G401.6 (cell line): ENCODE measurements at regions not wholly inside any gene's neighbourhood (a gene's known extent, or its start where the extent isn't known, plus 50 kb on each side); places are given as distances from the start of the nearest gene placed in this dataset.
"Not testable (repeated sequence)": the region's sequence is repeated elsewhere in the genome, so short reads cannot be mapped to it uniquely, and the experiment has no call there.

Experiments
- FAIRE-seq: peaks from 2 replicates; lab custom pipeline; 2012; peaks lifted over from hg19 to GRCh38; lab: Jason Lieb, UNC

DNA sequence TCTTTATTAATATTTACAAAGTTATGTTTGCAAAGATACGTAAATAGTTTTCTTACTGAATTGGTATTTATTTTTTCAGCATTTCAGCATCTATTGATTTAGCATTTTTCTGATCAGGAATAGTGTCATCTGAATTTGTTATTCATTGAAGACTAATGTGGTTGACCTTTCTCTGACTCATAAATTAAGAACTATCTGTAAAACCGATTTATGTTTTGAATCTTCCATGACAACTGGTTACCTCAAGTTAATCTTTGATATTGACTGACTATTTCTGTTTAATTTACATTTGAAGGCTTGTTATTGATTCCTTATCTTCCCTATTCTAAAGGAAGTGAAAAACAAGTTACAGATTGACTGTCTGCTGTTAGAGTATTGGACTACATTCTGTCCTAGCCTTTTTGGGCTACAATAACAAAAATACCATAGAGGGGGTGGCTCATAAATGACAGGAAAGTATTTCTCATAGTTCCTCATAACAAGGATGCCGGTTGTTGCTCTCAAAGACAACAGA is 1131.4 kb downstream of the PLA2G4A start:
- FAIRE-seq: no peak

DNA sequence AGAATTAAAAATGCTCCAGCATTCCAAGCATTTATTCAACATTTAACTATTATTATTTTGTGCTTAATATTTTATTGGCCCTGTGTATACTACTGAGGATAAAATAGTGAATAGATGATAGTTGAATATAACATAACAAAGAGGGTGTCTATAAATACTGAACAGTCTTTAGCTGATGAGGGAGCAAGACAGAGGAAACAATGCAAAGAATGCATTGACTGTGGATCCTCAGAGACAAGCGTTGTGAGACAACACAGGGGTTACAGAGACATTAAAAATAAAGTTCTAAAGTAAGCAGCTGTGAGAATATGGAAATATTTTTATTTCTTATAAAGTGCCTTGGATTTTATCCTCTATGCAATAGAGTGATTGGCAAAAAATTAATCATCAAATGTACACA is 1133.1 kb downstream of the PLA2G4A start:
- no peak for FAIRE-seq

DNA sequence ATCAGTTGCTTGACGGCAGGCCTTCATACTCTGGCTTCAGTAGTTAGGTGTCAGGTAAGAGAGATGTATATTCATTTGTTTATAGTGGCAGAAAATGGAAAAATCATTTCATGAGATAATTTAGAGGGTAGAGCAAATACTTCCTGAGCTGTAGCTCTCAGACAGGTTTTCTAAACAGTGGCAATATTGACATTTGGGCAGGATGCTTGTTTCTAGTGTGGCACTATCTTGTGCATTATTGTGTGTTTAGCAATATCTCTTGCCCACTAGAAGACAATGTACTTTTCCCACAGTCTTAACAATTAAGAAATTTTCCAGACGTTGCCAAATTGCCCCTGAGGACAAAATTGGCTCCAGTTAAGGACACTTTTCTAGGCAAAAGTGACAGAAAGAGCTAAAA is 1143.1 kb downstream of the PLA2G4A start:
- no peak for FAIRE-seq

DNA sequence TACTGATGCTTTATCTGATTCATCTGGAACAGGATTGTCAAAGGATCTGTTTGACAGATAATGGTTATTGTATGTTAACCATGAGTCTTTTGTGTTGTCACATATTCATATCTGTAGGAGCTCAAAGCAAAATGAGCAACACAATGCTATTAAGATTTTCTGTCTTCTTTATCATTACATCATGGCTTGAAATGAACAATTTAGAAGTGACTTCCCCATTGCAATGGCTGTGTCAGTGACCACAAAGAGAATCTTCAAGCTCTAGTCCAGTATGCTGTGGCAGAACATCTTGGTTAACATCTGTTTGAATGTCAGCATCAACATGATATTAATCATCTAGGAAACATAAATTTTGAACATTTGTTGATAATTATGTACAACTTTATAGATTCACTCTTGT is 1148.5 kb downstream of the PLA2G4A start:
- FAIRE-seq: no peak

DNA sequence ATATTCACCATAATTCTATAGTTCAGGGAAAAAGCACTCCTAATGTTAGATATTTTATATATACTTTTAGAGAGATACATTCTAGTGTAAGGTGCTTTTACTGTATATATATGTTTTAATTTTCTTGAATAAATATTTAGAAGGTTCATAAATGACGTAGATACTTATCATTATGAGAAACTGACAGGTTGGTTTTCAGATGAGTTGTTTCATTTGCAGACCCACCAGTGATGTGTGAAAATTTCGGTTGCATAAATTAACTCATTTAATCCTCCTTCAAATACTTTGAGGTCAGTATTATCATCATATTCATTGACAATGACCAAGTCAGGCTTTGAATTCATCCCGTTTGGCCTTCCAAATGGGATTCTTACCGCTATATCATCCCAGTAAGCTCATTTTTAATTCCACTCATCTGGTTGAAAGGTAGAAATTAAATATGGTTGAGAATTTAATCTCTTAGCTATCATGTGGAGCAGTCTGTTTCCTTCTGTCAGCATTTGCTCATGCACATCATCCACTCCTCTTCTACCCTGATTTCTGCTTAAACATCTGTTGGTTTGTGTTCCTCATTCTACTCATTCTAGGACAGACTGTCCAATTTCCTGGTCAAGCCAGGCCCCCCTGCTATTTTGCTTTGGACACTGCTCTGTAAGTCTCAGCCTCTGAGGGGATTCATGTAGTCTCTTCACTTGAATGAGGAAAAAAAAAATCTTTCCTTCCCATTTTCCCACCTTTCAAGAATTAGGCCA is 1156.6 kb downstream of the PLA2G4A start:
- FAIRE-seq: no peak

DNA sequence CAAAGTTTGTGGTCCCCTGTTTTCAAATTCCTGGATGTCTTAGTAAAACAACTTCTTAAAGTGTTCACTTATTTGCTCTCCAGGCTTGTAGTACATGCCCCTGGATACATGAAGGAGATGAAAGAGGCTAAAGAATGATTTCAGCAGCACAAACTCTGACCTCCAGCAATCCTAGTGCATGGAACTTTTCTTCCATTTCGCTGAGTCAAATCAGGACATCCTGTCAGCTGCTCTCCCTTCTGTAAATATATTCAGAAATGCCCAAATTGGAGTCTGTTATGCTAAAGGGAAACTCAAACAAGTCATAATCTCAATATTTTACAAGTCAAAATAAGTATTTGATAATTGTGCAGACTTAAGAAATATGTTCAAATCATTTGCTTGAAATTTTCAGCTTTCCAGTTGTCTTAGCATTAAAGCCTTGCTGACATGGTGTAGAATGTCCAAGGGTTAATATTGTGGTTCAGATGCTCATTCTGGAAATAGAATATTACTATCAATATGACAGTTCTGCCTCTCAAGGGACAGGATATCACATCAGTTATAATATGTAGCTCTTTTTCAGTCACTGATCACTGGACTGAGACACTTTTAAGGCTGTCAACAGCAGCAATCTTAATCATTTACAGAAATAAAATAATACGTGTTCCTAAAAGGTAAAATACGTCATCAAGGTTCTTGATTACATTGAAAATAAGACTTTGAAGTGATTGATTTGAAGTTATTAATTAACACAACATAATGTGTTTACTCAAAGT is 1157.3 kb downstream of the PLA2G4A start:
- FAIRE-seq: no peak

DNA sequence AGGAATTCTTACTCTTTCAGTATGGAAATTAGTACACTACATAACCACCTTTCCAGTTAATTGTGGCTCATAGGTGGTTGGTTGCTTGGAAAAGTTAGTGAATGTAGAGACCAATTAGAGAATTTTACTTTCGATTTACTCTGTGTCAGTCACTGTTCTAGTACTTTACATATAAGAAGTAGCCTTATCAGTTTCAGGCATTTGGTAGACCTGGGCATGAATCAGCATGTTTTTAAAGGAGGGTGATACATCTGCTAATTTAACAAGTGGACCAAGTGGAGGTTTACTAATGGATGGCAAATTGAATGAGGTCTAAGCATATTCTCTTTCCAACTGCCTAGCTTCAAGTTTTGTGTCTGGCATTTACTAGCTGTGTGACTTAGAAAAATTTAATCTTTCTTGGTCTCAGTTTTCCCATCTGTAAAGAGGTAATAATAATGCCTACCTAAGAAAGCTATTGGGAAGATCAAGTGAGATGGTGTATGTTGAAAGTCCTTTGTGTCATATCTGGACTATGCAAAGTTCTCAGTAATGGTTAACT is 1158.6 kb downstream of the PLA2G4A start:
- FAIRE-seq: no peak

DNA sequence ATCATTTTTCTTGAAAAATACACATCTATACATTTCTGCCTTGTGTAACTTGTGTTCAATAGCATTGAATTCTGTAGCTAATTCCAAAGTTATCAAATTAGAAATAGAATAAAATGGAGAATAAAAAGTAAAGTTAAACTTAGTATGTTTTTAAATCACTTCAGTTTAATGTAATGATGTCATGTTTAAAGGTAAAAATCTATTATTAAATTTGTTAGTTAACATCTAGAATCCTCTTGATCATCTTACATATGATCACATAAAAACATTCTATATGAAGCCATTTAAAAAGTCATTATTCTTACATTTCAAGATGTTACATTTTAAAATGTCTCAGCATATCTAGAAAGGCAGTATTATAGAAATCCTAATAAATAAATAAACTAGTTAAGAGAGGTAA is 1163.2 kb downstream of the PLA2G4A start:
- peak; percentile 37 for FAIRE-seq

DNA sequence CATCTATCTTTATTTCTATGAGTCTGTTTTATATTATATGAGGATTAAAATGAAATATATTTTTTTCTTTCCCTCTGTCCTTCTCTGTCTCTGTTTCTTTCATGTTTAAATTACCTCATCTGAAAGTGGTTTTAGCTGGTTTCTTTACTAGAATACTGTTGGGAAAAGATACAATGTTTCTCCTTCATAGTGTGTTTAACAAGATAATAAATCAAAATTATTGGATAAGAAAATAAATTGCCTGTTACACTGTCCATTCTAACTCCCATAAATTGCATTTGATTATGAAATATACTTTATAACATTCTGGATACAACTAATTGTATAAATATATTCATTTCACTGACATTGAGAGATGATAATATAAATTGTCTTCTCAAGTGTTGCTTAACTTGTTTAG is 1168.0 kb downstream of the PLA2G4A start:
- no peak for FAIRE-seq

DNA sequence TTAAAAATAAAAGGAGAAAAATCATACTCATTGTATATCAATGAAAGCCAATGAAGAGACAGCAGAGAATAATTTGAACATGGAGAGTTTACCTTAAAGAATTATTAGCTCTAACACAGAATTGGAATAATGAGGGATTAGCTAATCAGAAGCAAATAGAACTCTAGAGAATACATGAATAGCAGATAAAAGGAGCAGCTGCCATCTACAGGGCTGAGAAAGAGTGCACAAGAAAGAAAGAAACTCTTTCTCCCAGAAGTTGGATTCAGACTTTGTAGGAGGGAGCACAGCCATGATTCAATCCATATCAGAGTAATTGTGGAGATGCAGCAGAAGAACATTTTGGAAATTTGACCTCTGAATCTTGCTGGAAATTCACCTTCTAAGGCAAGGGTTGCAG is 1171.2 kb downstream of the PLA2G4A start:
- no peak for FAIRE-seq

DNA sequence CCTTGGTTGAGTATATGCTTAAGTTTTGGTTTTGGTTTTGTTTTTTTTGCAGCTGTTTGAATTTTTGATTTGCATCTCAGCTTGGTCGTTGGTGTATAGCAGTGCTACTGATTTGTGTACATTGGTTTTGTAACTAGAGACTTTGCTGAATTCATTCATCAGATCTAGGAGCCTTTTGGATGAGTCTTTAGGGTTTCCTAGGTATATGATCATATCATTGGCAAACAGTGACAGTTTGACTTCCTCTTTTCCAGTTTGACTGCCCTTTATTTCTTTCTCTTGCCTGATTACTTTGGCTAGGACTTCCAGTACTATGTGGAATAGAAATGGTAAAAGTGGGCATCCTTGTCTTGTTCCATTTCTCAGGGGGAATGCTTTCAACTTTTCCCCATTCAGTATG is 1174.9 kb downstream of the PLA2G4A start:
- not testable (repeated sequence) for FAIRE-seq

DNA sequence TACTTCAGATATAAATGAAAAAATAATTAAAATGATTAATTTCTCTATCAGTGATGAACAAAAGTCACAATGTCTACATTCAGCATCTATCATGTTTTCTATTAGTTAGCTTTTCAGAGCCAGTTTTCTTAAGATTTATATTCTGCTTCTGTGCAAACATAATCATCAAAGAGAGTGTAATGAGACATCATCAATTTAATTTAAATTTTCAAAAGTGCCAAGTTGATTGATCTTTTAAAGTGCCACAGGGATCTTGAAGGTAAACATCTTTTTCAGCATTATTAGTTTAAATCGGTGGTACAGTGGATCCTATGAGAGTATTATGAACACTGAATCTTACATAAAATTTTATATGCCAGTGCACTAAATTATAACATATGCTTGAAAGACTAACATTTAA is 1176.1 kb downstream of the PLA2G4A start:
- FAIRE-seq: no peak

DNA sequence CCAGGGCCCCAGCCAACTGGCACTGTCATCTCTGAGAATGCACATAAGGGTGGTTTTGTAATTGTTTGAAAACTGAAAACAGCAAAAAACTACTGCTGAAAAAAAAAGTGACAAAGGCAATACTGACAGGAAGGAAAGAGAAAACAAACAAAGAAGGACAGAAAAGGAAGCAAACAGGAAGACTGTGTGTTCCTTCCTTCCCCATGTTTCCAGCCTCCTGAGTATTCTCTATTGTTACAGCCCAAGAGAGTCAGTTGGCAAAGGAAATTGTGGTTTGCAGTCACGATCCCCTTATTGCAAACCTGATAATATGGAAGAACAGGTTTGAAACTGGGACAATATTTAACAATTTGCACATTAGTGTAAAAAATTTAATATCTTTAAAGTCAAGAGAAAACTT is 1177.6 kb downstream of the PLA2G4A start:
- FAIRE-seq: no peak

DNA sequence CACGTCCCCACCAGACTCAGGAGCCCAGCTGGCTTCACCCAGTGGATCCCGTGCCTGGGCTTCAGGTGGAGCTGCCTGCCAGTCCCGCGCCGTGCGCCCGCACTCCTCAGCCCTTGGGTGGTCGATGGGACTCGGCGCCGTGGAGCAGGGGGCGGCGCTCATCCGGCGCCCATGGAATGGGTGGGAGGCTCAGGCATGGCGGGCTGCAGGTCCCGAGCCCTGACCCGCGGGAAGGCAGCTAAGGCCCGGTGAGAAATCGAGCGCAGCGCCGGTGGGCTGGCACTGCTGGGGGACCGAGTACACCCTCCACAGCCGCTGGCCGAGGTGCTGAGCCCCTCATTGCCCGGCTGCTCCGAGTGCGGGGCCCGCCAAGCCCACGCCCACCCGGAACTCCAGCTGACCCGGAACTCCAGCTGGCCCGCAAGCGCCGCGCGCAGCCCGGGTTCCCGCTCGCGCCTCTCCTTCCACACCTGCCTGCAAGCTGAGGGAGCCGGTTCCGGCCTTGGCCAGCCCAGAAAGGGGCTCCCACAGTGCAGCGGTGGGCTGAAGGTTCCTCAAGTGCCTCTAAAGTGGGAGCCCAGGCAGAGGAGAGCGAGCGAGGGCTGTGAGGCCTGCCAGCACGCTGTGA is 1184.6 kb downstream of the PLA2G4A start:
- FAIRE-seq: not testable (repeated sequence)

DNA sequence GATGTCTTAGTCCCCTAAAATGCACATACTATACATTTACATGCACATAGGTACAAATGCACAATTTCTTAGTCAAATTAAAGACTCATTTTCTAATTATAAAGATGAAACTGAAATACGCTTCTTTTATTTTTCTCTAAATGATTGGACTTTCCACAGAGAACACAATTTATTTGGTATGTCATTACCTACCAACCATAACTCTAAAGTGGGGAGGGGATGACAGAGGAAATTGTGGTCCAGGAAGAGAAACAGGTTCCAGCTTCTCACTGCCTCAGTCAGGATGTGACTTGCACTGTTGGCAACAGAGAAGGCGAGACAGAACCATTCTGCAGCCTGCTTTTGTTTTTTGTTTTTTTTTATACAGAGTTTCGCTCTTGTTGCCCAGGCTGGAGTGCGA is 1189.2 kb downstream of the PLA2G4A start:
- FAIRE-seq: no peak

DNA sequence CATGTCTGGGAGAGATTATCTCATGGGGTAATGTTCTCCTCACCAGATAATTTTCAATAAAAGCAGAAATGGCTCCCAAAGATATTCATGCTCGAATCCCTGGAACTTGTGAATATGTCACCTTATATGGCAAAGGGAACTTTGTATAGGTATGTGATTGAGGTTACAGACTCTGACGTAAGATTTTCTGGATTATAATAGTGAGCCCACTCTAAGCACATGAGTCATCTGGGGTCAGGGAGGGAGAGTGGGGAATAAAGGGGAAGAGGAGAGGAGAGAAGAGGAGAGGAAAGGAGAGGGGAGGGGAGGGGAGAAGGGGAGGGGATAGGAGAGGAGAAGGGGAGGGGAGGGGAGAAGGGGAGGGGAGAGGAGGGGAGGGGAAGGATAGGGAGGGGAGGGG is 1193.9 kb downstream of the PLA2G4A start:
- FAIRE-seq: no peak

DNA sequence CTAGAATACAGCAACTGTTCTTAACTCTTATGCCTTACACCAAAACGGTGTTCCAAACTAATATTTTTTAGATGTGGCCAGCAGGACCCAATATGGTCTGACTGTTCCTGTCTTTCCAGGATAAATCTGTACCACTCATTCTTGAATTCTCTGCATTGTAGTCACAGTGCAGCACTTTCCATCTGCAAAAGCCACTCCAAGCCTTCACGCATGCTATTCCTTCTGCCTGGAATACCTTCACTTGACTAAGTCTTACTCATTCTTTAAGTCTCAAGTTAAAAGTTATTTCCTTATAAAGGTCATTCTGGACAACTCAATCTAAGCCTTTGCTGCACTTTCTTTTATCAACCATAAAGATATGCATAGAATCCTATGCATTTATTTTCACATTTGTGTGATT is 1194.5 kb downstream of the PLA2G4A start:
- no peak for FAIRE-seq

DNA sequence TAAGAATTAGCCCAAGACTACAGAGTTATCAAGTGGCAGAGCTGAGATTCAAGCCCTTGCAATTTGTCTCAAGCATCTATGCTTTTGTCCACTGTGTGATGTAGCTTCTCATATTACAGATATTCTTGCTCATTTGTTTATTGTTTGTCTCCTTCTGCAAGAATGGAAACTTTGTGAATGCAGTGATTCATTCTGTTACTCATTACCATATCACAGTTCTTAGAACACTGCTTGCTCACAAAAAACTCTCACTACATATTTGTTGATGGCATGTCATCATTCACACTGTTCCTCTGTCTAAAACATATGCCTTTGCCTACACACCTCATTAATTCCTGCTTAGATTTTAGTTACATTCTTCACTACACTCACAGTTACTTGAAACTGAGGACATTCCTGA is 1198.9 kb downstream of the PLA2G4A start:
- no peak for FAIRE-seq

DNA sequence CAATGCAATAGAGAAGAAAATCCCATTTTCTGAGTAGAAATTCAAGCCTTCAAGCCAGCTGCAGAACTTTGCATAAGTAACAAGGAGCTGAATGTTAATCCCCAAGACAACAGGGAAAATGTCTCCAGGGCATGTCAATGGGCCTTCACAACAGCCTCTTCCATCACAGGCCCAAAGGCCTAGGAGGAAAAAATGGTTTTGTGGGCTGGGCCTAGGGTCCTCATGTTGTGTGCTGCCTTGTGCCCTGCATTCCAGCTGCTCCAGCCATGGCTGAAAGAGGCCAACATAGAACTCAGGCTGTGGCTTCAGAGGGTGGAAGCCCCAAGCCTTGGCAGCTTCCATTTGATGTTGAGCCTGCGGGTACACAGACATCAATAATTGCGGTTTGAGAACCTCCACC is 1208.8 kb downstream of the PLA2G4A start:
- FAIRE-seq: not testable (repeated sequence)

DNA sequence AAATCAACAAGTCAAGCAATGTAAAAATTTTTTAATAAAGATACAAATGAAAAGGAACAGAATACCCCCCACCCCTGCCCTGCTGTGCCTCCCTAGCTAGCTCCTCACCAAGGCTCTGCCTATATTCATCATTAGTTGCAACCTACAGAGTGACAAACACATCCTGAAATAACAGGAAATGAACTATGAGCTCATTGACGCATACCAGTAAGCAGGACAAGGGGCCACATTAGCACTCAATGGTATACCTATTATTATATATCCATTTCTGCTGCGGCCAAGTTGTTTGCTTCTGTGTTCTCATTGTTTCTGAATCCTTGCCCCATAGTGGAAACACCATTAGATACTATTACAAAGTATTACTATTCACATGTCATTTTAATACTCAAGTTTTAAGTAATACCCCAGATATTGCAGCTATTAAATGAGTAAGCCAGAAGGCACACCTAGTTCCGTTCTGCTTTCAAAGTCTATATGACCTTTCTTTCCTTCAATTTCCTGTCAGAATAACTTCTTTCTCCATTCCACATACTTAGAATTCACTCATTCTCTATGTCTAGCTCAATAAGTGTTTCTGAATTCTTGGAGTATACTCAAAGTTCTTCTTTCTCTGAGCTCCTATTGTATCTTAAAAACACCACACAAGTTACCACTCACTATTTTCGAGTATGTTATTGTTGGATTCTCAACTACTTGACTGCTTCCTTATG is 1214.9 kb downstream of the PLA2G4A start:
- FAIRE-seq: no peak

DNA sequence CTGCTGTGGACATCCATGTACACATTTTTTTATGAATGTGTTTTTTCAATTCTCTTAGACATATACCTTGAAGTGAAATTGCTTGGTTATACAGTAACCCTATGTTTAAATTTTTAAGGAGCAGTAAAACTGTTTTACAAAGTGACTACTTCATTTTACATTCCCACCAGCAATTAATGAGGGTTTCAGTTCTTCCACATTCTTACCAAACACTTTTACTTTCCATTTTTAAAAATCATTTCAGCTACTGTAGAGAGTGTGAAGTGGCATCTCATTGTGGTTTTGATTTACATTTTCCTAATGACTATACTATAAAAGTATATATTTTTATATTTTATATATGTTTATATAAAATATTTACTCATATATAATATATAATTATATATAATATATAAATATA is 1221.5 kb downstream of the PLA2G4A start:
- peak; percentile 88 for FAIRE-seq

DNA sequence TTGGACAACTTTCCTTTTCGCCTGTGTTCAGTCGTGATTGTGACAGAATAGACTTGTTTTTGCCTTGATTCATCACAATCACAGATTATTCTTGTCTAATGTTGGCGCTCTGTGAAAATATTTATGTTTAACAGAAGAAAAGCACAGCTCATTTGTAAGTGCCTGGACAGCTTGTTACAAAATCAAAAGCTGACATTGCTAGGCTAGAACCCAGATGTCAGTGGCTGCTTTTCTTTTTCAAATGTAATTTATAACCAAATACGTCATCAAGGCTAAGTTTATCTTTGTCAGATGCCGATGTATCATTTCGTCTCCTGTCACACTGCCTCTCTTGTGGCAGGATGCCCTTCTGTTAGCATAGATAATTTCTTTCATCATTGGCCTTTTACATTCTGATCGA is 1227.3 kb downstream of the PLA2G4A start:
- no peak for FAIRE-seq
